ENCODE measurements at regions not wholly inside any gene's neighbourhood (a gene's known extent, or its start where the extent isn't known, plus 50 kb on each side); places are given as distances from the start of the nearest gene placed in this dataset.

GRCh38 chr6:163738304-163738703 lies 323.8 kb downstream of the QKI start:
- FAIRE-seq (no peak), ATAC-seq (no peak), DNase-seq (ENCODE audit: extremely low read depth in 1 of 4, low spot score in 3 of 4) (no peak)
- no peak overlapping the region for H3K27ac ChIP-seq (ENCODE audit: extremely low read depth, low read depth, low read length)
- H3K9me1 ChIP-seq (ENCODE audit: control insufficient read depth, insufficient read depth, low read length) = no peaks in the 10 kb centered on the region
- ChIA-PET CTCF (ENCODE audit: low intra/inter-chr PET ratio) (no interaction called here), POLR2A (no interaction called here)
- H2AFZ ChIP-seq (ENCODE audit: low read depth, low read length) = no peak overlapping the region
- no peak overlapping the region for H3K4me3 ChIP-seq
- H3K4me2 ChIP-seq (ENCODE audit: insufficient read depth, low read length) = no peak overlapping the region
- no peaks in the 10 kb centered on the region for H3K79me2 ChIP-seq (ENCODE audit: control insufficient read depth, insufficient read depth, low read length)
- peaks cover 10% of the 10 kb centered on the region in 2 experiments; a peak in 4 of 5 replicates for H3K4me1 ChIP-seq (replicated peaks in 1 of 2; ENCODE audit: control insufficient read depth in 2 of 2, insufficient read depth in 2 of 2, low read length in 2 of 2)
- H3K27me3 ChIP-seq (ENCODE audit: control insufficient read depth in 2 of 2, insufficient read depth in 2 of 2, low read length in 2 of 2) = peaks cover 0 to 49% of the 10 kb centered on the region in 2 experiments; a peak in 4 of 5 replicates
- in situ Hi-C loops (cut with MboI) = no loop called here
- no peaks in the 10 kb centered on the region for H3K36me3 ChIP-seq (ENCODE audit: control insufficient read depth, insufficient read depth, low read length)
- H3K9me3 ChIP-seq (replicated peaks; ENCODE audit: control insufficient read depth, insufficient read depth, low read depth, low read length) = no peaks in the 10 kb centered on the region
- BruUV-seq (replicated peaks) = no TSS peak
- 13% methylated on average over 3 of the region's 3 CpGs for WGBS (ENCODE audit: insufficient coverage, low coverage, missing lambda C conversion rate)
- intact Hi-C loops (cut with micrococcal nuclease) = no loop called here
- no peak overlapping the region for H3K9ac ChIP-seq (ENCODE audit: insufficient read depth in 1 of 2, low read depth in 2 of 2, low read length in 2 of 2)
- H4K20me1 ChIP-seq (replicated peaks; ENCODE audit: control insufficient read depth, insufficient read depth, low read length) = no peaks in the 10 kb centered on the region
- TF ChIP-seq SAFB2 (IDR thresholded peaks at IDR 0.05; ENCODE audit: borderline replicate concordance, low read depth, low read length, severe bottlenecking) (no peak), EGR1 (conservative IDR thresholded peaks at IDR 0.05) (no peak), ZNF232 (CRISPR knock-in tag; IDR thresholded peaks at IDR 0.05) (no peak), NKRF (IDR thresholded peaks at IDR 0.05; ENCODE audit: borderline replicate concordance) (no peak), ZFX (CRISPR knock-in tag; IDR thresholded peaks at IDR 0.05) (no peak), HNRNPUL1 (IDR thresholded peaks at IDR 0.05; ENCODE audit: low read length) (no peak), RHOXF2B (CRISPR knock-in tag; conservative IDR thresholded peaks at IDR 0.05) (no peak), PTBP1 (IDR thresholded peaks at IDR 0.05; ENCODE audit: low read depth, low read length) (no peak)
- TF ChIP-seq, protein P1, sequence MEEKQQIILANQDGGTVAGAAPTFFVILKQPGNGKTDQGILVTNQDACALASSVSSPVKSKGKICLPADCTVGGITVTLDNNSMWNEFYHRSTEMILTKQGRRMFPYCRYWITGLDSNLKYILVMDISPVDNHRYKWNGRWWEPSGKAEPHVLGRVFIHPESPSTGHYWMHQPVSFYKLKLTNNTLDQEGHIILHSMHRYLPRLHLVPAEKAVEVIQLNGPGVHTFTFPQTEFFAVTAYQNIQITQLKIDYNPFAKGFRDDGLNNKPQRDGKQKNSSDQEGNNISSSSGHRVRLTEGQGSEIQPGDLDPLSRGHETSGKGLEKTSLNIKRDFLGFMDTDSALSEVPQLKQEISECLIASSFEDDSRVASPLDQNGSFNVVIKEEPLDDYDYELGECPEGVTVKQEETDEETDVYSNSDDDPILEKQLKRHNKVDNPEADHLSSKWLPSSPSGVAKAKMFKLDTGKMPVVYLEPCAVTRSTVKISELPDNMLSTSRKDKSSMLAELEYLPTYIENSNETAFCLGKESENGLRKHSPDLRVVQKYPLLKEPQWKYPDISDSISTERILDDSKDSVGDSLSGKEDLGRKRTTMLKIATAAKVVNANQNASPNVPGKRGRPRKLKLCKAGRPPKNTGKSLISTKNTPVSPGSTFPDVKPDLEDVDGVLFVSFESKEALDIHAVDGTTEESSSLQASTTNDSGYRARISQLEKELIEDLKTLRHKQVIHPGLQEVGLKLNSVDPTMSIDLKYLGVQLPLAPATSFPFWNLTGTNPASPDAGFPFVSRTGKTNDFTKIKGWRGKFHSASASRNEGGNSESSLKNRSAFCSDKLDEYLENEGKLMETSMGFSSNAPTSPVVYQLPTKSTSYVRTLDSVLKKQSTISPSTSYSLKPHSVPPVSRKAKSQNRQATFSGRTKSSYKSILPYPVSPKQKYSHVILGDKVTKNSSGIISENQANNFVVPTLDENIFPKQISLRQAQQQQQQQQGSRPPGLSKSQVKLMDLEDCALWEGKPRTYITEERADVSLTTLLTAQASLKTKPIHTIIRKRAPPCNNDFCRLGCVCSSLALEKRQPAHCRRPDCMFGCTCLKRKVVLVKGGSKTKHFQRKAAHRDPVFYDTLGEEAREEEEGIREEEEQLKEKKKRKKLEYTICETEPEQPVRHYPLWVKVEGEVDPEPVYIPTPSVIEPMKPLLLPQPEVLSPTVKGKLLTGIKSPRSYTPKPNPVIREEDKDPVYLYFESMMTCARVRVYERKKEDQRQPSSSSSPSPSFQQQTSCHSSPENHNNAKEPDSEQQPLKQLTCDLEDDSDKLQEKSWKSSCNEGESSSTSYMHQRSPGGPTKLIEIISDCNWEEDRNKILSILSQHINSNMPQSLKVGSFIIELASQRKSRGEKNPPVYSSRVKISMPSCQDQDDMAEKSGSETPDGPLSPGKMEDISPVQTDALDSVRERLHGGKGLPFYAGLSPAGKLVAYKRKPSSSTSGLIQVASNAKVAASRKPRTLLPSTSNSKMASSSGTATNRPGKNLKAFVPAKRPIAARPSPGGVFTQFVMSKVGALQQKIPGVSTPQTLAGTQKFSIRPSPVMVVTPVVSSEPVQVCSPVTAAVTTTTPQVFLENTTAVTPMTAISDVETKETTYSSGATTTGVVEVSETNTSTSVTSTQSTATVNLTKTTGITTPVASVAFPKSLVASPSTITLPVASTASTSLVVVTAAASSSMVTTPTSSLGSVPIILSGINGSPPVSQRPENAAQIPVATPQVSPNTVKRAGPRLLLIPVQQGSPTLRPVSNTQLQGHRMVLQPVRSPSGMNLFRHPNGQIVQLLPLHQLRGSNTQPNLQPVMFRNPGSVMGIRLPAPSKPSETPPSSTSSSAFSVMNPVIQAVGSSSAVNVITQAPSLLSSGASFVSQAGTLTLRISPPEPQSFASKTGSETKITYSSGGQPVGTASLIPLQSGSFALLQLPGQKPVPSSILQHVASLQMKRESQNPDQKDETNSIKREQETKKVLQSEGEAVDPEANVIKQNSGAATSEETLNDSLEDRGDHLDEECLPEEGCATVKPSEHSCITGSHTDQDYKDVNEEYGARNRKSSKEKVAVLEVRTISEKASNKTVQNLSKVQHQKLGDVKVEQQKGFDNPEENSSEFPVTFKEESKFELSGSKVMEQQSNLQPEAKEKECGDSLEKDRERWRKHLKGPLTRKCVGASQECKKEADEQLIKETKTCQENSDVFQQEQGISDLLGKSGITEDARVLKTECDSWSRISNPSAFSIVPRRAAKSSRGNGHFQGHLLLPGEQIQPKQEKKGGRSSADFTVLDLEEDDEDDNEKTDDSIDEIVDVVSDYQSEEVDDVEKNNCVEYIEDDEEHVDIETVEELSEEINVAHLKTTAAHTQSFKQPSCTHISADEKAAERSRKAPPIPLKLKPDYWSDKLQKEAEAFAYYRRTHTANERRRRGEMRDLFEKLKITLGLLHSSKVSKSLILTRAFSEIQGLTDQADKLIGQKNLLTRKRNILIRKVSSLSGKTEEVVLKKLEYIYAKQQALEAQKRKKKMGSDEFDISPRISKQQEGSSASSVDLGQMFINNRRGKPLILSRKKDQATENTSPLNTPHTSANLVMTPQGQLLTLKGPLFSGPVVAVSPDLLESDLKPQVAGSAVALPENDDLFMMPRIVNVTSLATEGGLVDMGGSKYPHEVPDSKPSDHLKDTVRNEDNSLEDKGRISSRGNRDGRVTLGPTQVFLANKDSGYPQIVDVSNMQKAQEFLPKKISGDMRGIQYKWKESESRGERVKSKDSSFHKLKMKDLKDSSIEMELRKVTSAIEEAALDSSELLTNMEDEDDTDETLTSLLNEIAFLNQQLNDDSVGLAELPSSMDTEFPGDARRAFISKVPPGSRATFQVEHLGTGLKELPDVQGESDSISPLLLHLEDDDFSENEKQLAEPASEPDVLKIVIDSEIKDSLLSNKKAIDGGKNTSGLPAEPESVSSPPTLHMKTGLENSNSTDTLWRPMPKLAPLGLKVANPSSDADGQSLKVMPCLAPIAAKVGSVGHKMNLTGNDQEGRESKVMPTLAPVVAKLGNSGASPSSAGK (IDR thresholded peaks at IDR 0.05) = no peak

Measured in K562 (cell line).